ENCODE measurements at regions not wholly inside any gene's neighbourhood (a gene's known extent, or its start where the extent isn't known, plus 50 kb on each side); places are given as distances from the start of the nearest gene placed in this dataset.

- TF ChIP-seq CTCF (IDR thresholded peaks at IDR 0.05 in 4 of 5, conservative IDR thresholded peaks at IDR 0.05 in 1 of 5) (no peak), POLR2A (IDR thresholded peaks at IDR 0.05) (no peak)
These were observed 511.4 kb downstream of the AJAP1 start for GRCh38 chr1:5165762-5166161.

Measured in gastrocnemius medialis (tissue), 4 donors.